ENCODE measurements at regions not wholly inside any gene's neighbourhood (a gene's known extent, or its start where the extent isn't known, plus 50 kb on each side); places are given as distances from the start of the nearest gene placed in this dataset.
A peak's percentile ranks its signal among the peaks of the same experiment; 100 is the strongest.

DNA sequence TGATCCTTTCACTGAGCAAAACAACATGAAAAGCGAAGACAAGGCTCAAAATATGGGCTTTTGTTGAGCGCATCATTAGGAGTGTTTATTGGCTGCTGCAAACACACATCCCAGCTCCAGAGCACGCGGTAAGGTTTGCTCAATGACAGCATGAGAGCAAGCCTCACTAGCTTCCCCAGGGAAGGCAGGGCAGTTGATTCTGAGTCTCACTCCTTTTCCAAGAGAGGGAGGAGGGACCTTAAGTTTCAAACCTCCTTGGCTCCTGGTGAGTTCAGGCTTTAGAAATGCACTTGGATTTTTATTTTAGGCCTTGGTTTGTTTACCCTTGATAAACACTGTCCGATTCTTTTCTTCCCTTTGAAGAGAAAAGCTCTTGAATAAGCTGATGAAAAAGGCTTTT is 69.1 kb upstream of the CACNA2D3 start:
- TF ChIP-seq, protein P1, sequence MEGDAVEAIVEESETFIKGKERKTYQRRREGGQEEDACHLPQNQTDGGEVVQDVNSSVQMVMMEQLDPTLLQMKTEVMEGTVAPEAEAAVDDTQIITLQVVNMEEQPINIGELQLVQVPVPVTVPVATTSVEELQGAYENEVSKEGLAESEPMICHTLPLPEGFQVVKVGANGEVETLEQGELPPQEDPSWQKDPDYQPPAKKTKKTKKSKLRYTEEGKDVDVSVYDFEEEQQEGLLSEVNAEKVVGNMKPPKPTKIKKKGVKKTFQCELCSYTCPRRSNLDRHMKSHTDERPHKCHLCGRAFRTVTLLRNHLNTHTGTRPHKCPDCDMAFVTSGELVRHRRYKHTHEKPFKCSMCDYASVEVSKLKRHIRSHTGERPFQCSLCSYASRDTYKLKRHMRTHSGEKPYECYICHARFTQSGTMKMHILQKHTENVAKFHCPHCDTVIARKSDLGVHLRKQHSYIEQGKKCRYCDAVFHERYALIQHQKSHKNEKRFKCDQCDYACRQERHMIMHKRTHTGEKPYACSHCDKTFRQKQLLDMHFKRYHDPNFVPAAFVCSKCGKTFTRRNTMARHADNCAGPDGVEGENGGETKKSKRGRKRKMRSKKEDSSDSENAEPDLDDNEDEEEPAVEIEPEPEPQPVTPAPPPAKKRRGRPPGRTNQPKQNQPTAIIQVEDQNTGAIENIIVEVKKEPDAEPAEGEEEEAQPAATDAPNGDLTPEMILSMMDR (IDR thresholded peaks at IDR 0.05; ENCODE audit: insufficient read depth, low read depth, low read length): no peak
- Histone ChIP-seq H3K36me3 (ENCODE audit: control insufficient read depth, insufficient read depth, low read length) (no peaks in the 10 kb centered on the region), H3K4me3 (ENCODE audit: low read depth, low read length) (no peak overlapping the region), H3K27me3 (ENCODE audit: control insufficient read depth, insufficient read depth, low read length) (no peaks in the 10 kb centered on the region)
- POLR2A ChIA-PET: no interaction called here
- CTCF ChIA-PET: no interaction called here
- DNase-seq (ENCODE audit: low read depth): no peak

DNA sequence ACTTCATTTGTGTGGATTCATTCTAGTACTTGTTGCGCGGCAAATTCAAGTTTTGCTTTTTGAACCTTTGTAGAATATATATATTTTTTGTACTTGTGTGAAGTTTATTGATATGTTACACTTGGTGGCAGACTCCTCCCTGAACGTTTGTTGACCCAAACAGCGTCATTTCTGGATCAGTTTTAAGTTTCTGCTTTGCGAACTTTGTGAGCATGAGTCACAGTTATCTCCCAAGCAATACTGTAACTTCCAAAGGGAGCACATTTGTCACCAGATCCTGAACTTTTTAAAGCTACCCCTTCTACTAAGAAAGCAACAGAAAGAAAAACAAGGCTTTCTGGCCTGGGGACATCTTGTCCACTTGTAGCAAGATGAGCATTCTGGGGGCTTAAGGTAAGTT is 74.8 kb upstream of the CACNA2D3 start:
- TF ChIP-seq, protein P1 (IDR thresholded peaks at IDR 0.05; ENCODE audit: insufficient read depth, low read depth, low read length): no peak
- Histone ChIP-seq H3K36me3 (ENCODE audit: control insufficient read depth, insufficient read depth, low read length) (no peaks in the 10 kb centered on the region), H3K4me3 (ENCODE audit: low read depth, low read length) (no peak overlapping the region), H3K27me3 (ENCODE audit: control insufficient read depth, insufficient read depth, low read length) (no peaks in the 10 kb centered on the region)
- DNase-seq (ENCODE audit: low read depth): no peak
- ChIA-PET POLR2A (no interaction called here), CTCF (no interaction called here)

DNA sequence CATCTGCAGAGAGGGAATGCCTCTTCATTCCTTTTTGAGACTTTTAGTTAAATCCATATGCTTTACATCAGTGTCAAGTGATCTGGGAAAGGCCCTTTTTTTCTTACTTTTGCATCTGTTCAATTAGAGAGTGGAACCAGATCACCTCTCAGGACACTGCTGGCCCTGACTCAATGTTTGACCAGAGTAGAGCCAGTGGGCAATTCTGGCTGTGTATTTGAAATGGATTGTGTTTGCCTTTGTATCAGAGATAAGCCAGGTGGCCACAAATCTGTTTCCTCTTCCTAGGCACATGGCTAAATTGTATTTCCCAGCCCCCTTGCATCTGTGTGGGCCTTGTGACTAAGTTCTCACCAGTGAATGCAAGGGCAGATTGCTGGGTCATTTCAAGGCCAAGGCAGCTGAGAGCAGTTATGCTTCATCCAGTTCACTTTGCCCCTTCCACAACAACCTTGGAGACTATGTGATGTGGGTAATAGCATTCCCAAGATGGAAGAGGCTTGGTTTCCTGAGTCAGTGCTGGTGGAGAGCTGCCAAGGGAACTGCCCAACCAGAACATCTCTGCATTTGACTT is 75.6 kb upstream of the CACNA2D3 start:
- CTCF ChIA-PET: no interaction called here
- Histone ChIP-seq H3K36me3 (ENCODE audit: control insufficient read depth, insufficient read depth, low read length) (no peaks in the 10 kb centered on the region), H3K27me3 (ENCODE audit: control insufficient read depth, insufficient read depth, low read length) (no peaks in the 10 kb centered on the region), H3K4me3 (ENCODE audit: low read depth, low read length) (no peak overlapping the region)
- TF ChIP-seq, protein P1 (IDR thresholded peaks at IDR 0.05; ENCODE audit: insufficient read depth, low read depth, low read length): no peak
- POLR2A ChIA-PET: no interaction called here
- peak; percentile 0 for DNase-seq (ENCODE audit: low read depth)

DNA sequence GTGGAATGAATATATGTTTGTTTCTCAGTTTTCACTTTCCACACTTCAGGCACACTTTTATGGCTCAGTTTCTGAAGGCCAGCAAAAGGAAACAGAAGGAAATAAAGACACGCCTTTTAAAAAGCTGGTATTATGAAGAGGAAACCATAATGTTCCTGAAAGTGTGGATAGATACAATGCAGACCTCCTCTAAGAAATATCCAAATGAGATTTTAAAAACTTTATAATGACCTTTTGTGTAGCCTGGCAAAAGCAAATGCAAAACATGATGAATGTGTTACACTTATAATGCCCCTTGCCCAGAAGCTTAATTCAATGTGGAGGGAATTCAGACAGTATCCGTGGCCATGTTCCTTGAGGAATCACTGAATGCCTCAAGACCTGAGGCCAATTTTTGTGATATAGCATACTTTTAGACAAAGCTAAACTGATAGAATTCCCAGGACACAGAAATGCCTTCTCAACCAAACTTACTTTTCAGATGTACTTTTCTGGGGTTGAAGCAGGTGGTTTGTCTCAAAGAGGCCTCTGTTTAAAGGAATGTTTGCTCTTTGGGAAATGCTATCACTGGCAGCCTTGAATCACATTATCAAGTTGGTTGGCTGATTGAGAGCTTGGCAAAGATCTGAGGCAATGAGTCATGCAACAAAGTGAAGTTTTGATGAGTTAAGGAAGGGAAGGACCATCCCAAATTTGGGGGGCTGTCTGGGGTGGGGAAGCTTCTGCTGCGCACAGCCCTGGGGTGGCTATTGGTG is 77.1 kb upstream of the CACNA2D3 start:
- Histone ChIP-seq H3K27me3 (ENCODE audit: control insufficient read depth, insufficient read depth, low read length) (no peaks in the 10 kb centered on the region), H3K4me3 (ENCODE audit: low read depth, low read length) (no peak overlapping the region), H3K36me3 (ENCODE audit: control insufficient read depth, insufficient read depth, low read length) (no peaks in the 10 kb centered on the region)
- TF ChIP-seq, protein P1 (IDR thresholded peaks at IDR 0.05; ENCODE audit: insufficient read depth, low read depth, low read length): no peak
- ChIA-PET POLR2A (no interaction called here), CTCF (no interaction called here)
- DNase-seq (ENCODE audit: low read depth): no peak

DNA sequence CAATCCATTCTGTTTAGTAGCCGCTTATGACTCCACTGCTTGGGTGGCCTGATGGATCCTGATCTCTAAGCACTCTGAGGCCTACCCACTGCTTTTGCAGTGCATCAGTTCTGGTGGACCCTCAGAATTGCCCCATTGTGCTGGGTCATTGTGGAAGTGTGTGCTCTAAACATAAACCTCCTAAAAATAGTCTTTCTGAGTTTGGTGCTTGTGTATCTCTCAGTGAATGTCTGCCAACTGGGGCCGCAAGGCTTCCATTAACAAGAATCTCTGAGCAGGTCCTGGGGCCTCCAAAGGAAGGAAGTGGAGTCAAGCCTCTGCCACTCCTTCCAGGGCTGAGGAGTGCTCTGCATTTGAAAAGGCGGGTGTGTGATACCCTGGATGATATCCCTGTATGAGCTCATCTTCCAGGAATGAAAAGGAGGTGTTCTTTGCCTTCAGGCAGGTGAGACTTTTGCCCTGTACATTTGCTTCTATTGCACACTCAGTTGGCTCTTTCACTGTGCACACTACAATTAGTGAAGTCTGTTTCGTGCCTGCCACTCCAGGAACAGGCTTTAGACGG is 80.0 kb upstream of the CACNA2D3 start:
- CTCF ChIA-PET: no interaction called here

More for the DNA sequence above, 80.0 kb upstream of the CACNA2D3 start:
- no peaks in the 10 kb centered on the region for H3K27me3 ChIP-seq (ENCODE audit: control insufficient read depth, insufficient read depth, low read length)
- TF ChIP-seq, protein P1 (IDR thresholded peaks at IDR 0.05; ENCODE audit: insufficient read depth, low read depth, low read length): no peak
- POLR2A ChIA-PET: no interaction called here
- no peak overlapping the region for H3K4me3 ChIP-seq (ENCODE audit: low read depth, low read length)
- H3K36me3 ChIP-seq (ENCODE audit: control insufficient read depth, insufficient read depth, low read length): no peaks in the 10 kb centered on the region
- no peak for DNase-seq (ENCODE audit: low read depth)
